ENCODE measurements at regions not wholly inside any gene's neighbourhood (a gene's known extent, or its start where the extent isn't known, plus 50 kb on each side); places are given as distances from the start of the nearest gene placed in this dataset.

GRCh38 chr3:54008744-54009143 is 113.6 kb upstream of the CACNA2D3 start:
- 87% methylated on average over 2 of the region's 2 CpGs; no CpG with 5 or more reads in 1 of the 2 experiments for WGBS, 2 experiments (ENCODE audit: extremely low coverage in 1 of 2, insufficient coverage in 1 of 2, insufficient read length in 1 of 2, insufficient replicate concordance in 2 of 2, low coverage in 1 of 2, low lambda C conversion rate in 2 of 2, missing lambda C conversion rate in 1 of 2)

More at GRCh38 chr3:54008744-54009143, 113.6 kb upstream of the CACNA2D3 start:
- H4K91ac ChIP-seq (replicated peaks; ENCODE audit: insufficient read length, low read length), result no peak overlapping the region
- ChIA-PET POLR2A (ENCODE audit: partially characterized antibody) (no interaction called here), CTCF (ENCODE audit: partially characterized antibody) (interaction anchor here (0.8 to 2.0 kb wide), 4 partner anchors 8 to 417 kb away, joined by 3 to 6 read pairs (median 4); no protein-coding TSS in a partner anchor)
- no peaks in the 10 kb centered on the region for H3K79me2 ChIP-seq (ENCODE audit: control insufficient read depth in 1 of 2, insufficient read depth in 2 of 2, low read length in 2 of 2)
- no peak overlapping the region for H3K23ac ChIP-seq (ENCODE audit: insufficient read length)
- no peaks in the 10 kb centered on the region for H3K79me1 ChIP-seq (ENCODE audit: low read depth, low read length)
- no peaks in the 10 kb centered on the region for H3K36me3 ChIP-seq (ENCODE audit: control insufficient read depth in 2 of 4, insufficient read depth in 4 of 4, low read length in 3 of 4)
- no peaks in the 10 kb centered on the region for H4K20me1 ChIP-seq (replicated peaks in 1 of 2; ENCODE audit: control insufficient read depth in 1 of 2, insufficient read depth in 2 of 2, low read length in 2 of 2)
- H3K9ac ChIP-seq (replicated peaks in 1 of 4; ENCODE audit: extremely low read depth in 1 of 4, low read depth in 3 of 4, low read length in 3 of 4), result no peak overlapping the region
- no peak overlapping the region for H2BK20ac ChIP-seq (ENCODE audit: low read length)
- peak overlapping the region; percentile 46; the same call in 1 of the 2 replicates for H2AFZ ChIP-seq (ENCODE audit: low read length)
- H2BK120ac ChIP-seq (replicated peaks; ENCODE audit: low read depth, low read length), result no peak overlapping the region
- H3K18ac ChIP-seq (ENCODE audit: extremely low read depth, low read length), result no peak overlapping the region
- H2BK15ac ChIP-seq (ENCODE audit: low read length), result no peak overlapping the region
- no peak overlapping the region for H2BK5ac ChIP-seq (ENCODE audit: low read depth, low read length)
- H3K56ac ChIP-seq (replicated peaks; ENCODE audit: insufficient read length, low read depth, low read length), result no peak overlapping the region
- no peak overlapping the region for H4K5ac ChIP-seq (ENCODE audit: insufficient read length, low read depth, low read length)
- no peak overlapping the region for H2AK5ac ChIP-seq (ENCODE audit: low read depth, low read length)
- H3K23me2 ChIP-seq (ENCODE audit: low read depth, low read length), result no peaks in the 10 kb centered on the region
- no peak overlapping the region for H3K4ac ChIP-seq (replicated peaks; ENCODE audit: insufficient read length, low read depth, low read length)
- no peak overlapping the region; a peak in 1 of 4 replicates for H3K4me2 ChIP-seq (ENCODE audit: insufficient read depth in 1 of 2, low read depth in 2 of 2, low read length in 2 of 2)
- no peak overlapping the region for H3K27ac ChIP-seq (ENCODE audit: low read depth, low read length)
- peaks cover 0 to 5% (median 3%) of the 10 kb centered on the region in 4 experiments; a peak in 5 of 7 replicates for H3K4me1 ChIP-seq (replicated peaks in 1 of 4; ENCODE audit: control insufficient read depth in 3 of 4, insufficient read depth in 4 of 4, low read length in 3 of 4)
- no peak for TF ChIP-seq CBX5 (IDR thresholded peaks at IDR 0.05; ENCODE audit: low read depth, low read length)
- TF ChIP-seq MAFK (IDR thresholded peaks at IDR 0.05; ENCODE audit: low read depth, low read length), result no peak
- TF ChIP-seq, protein P1, sequence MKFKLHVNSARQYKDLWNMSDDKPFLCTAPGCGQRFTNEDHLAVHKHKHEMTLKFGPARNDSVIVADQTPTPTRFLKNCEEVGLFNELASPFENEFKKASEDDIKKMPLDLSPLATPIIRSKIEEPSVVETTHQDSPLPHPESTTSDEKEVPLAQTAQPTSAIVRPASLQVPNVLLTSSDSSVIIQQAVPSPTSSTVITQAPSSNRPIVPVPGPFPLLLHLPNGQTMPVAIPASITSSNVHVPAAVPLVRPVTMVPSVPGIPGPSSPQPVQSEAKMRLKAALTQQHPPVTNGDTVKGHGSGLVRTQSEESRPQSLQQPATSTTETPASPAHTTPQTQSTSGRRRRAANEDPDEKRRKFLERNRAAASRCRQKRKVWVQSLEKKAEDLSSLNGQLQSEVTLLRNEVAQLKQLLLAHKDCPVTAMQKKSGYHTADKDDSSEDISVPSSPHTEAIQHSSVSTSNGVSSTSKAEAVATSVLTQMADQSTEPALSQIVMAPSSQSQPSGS (IDR thresholded peaks at IDR 0.05; ENCODE audit: low read length), result no peak
- TF ChIP-seq RFX5 (IDR thresholded peaks at IDR 0.05; ENCODE audit: borderline replicate concordance, low read depth, low read length), result no peak
- no peak for TF ChIP-seq BRCA1 (IDR thresholded peaks at IDR 0.05; ENCODE audit: low read depth, low read length)
- no peaks in the 10 kb centered on the region for H3K27me3 ChIP-seq (replicated peaks in 1 of 4; ENCODE audit: control insufficient read depth in 3 of 4, extremely low read depth in 1 of 4, insufficient read depth in 3 of 4, low read length in 3 of 4)
- H3K9me3 ChIP-seq (ENCODE audit: insufficient read depth in 2 of 2, low read depth in 1 of 2, low read length in 1 of 2), result no peaks in the 10 kb centered on the region
- no peak overlapping the region for H3K14ac ChIP-seq (ENCODE audit: insufficient read length)
- no peak for DNase-seq (ENCODE audit: low read depth in 1 of 2, low spot score in 2 of 2)
- peak; percentile 24 for FAIRE-seq
- H4K8ac ChIP-seq (ENCODE audit: extremely low read depth, insufficient read depth, low read length), result no peak overlapping the region
- H3K4me3 ChIP-seq (ENCODE audit: extremely low read depth in 1 of 4, insufficient read depth in 2 of 4, low read depth in 3 of 4, low read length in 4 of 4), result no peak overlapping the region
- H2BK12ac ChIP-seq (ENCODE audit: low read depth, low read length), result no peak overlapping the region

Data from H1 (cell line).